ENCODE measurements at regions not wholly inside any gene's neighbourhood (a gene's known extent, or its start where the extent isn't known, plus 50 kb on each side); places are given as distances from the start of the nearest gene placed in this dataset.

DNA sequence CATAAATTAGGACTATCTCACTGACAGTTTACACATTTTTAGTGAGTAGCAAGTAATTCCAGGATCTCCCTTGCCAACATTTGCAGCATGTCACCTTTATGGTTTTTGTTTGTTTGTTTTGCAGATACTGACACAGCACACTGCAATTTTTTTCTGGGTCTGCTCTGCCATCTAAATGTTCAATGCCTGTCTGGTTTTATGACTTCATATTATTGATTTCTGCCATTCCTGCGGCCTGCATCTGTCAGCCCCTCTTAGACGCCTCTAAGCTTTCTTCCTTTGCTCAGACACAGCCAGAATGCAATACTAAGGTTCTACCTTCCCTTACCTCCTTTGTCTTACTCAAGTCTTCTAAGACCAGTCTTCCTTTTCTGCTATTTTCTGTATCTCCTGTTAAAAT lies 321.2 kb upstream of the AZI2 start:
- H3K27me3 Mint-ChIP-seq: peaks cover 14 to 26% of the 10 kb centered on the region in 2 donors
- no peak for DNase-seq
- no peak overlapping the region for H3K4me3 Mint-ChIP-seq
- ATAC-seq (replicated peaks): no peak
- no peak overlapping the region for H3K27ac Mint-ChIP-seq
- no peaks in the 10 kb centered on the region for H3K9me3 Mint-ChIP-seq
- peaks cover 4% of the 10 kb centered on the region for H3K36me3 Mint-ChIP-seq (ENCODE audit: insufficient read depth)
- peaks cover 3% of the 10 kb centered on the region in 2 donors for H3K4me1 Mint-ChIP-seq (ENCODE audit: low read depth in 2 of 2)

DNA sequence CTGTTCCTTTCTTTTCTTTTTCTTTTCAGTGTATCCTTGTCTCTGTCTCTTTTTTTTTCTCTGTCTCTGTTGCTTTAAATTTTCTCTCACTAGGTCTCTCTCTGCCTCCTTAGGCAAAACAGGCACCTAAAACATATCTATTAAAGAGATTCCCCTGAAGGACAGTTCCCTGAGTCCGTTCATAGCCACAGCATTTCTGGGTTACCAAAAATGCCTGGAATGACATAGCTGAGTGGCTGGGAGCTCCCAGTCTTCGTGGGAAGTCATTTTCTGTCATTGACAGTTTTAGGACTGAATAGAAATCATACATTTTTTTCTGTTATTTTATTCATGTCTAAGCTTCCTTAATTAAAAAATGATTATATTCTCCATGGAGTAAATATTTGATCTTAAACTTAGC lies 323.8 kb upstream of the AZI2 start:
- H3K4me3 Mint-ChIP-seq: no peak overlapping the region
- peaks cover 14 to 23% of the 10 kb centered on the region in 2 donors for H3K27me3 Mint-ChIP-seq
- ATAC-seq (replicated peaks) (no peak), DNase-seq (no peak)
- peaks cover 2 to 3% of the 10 kb centered on the region in 2 donors for H3K4me1 Mint-ChIP-seq (ENCODE audit: low read depth in 2 of 2)
- no peaks in the 10 kb centered on the region for H3K36me3 Mint-ChIP-seq (ENCODE audit: insufficient read depth)
- no peak overlapping the region for H3K27ac Mint-ChIP-seq
- peaks cover 4 to 8% of the 10 kb centered on the region in 2 donors for H3K9me3 Mint-ChIP-seq

DNA sequence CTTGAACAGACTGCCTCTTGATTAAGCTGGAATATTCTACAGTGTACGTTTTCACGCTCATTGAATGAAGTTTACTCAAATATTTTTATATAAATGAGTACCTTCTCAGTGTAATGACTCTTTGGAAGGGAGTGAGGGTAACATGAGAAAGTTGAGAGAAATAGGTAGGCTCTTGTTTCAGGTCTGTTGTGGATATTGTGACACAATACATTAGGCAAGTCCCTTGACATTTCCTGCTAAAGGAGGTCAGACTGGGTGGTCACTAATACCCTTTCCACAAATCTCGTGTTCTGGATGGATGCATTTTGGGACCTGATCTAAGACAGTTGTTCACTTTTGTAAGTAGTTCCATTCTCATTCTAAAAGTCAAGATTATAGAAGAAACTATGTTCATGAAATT lies 324.8 kb upstream of the AZI2 start:
- Mint-ChIP-seq H3K36me3 (ENCODE audit: insufficient read depth) (no peaks in the 10 kb centered on the region), H3K27ac (no peak overlapping the region), H3K4me1 (ENCODE audit: low read depth in 2 of 2) (no peaks in the 10 kb centered on the region), H3K27me3 (peaks cover 14 to 15% of the 10 kb centered on the region in 2 donors), H3K9me3 (peaks cover 4 to 8% of the 10 kb centered on the region in 2 donors), H3K4me3 (no peak overlapping the region)
- DNase-seq (no peak), ATAC-seq (replicated peaks) (no peak)

DNA sequence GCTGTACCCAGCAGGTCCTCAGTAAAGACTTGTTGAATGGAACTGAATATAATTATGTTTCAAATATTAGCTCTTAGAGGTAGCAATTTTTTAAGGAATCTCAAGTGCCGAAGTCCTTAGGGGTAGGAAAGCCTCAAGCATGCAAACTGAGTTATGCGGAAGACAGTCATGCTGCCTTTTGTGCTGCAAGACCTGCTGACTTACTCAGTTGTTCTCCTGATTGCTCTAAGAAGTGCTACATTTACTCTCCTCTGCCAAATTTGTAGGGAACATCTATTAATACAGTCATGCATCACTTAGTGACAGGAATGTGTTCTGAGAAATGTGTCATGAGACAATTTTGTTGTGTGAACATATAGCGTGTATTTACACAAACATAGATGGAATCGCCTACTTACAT lies 325.6 kb upstream of the AZI2 start:
- no peak overlapping the region for H3K27ac Mint-ChIP-seq
- no peaks in the 10 kb centered on the region for H3K36me3 Mint-ChIP-seq (ENCODE audit: insufficient read depth)
- H3K4me1 Mint-ChIP-seq (ENCODE audit: low read depth in 2 of 2): no peaks in the 10 kb centered on the region
- no peak overlapping the region for H3K4me3 Mint-ChIP-seq
- H3K27me3 Mint-ChIP-seq: peaks cover 14 to 15% of the 10 kb centered on the region in 2 donors
- no peak for DNase-seq
- H3K9me3 Mint-ChIP-seq: peaks cover 4 to 8% of the 10 kb centered on the region in 2 donors
- ATAC-seq (replicated peaks): no peak

DNA sequence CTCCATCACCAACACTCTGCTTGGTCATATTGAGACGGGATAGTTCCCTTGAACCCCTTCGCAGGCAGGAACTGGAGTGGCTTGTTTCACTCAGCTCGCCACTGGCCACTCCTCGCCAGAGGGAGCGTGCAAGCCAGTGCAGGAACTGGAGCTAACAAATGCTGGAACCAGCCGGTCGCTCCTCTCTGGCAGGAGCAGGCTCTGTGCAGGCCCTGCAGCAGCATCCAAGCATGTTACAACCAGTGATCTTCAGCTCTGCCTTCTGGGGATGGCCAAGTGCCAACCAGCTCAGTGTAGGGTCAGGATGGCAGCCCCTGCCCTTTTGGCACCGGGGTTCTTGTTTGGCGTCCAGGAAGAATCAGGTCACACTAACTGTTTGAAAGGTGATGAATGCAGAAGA lies 329.0 kb upstream of the AZI2 start:
- H3K4me3 Mint-ChIP-seq: no peak overlapping the region
- H3K27ac Mint-ChIP-seq: no peak overlapping the region
- DNase-seq: no peak
- H3K36me3 Mint-ChIP-seq (ENCODE audit: insufficient read depth): peaks cover 3% of the 10 kb centered on the region
- H3K4me1 Mint-ChIP-seq (ENCODE audit: low read depth in 2 of 2): no peaks in the 10 kb centered on the region
- H3K27me3 Mint-ChIP-seq: peaks cover 0 to 10% of the 10 kb centered on the region in 2 donors
- H3K9me3 Mint-ChIP-seq: peaks cover 4 to 8% of the 10 kb centered on the region in 2 donors
- no peak for ATAC-seq (replicated peaks)

DNA sequence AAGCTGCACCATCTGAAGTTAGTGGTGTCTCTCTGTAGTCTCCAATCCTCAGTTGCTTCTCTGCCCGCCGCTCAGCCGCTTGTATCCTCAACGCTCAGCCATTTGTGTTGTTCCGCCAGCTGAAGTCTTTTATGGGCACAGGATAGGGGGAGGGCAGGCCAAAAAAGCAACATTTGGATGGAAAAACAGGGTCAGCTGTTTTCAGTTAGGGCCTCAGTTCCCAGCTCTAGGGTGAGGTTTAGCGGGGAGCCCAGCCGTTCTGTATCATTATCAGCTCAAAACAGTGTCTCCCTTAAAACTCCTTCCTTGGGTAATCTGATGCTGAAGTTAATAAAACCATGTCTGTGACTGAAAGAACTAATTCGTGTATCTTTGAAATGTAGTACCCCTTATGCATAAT lies 329.5 kb upstream of the AZI2 start:
- DNase-seq (no peak), ATAC-seq (replicated peaks) (no peak)
- H3K9me3 Mint-ChIP-seq: peaks cover 4 to 8% of the 10 kb centered on the region in 2 donors
- no peak overlapping the region for H3K4me3 Mint-ChIP-seq
- peaks cover 0 to 11% of the 10 kb centered on the region in 2 donors for H3K27me3 Mint-ChIP-seq
- H3K4me1 Mint-ChIP-seq (ENCODE audit: low read depth in 2 of 2): no peaks in the 10 kb centered on the region
- peaks cover 3% of the 10 kb centered on the region for H3K36me3 Mint-ChIP-seq (ENCODE audit: insufficient read depth)
- H3K27ac Mint-ChIP-seq: no peak overlapping the region

DNA sequence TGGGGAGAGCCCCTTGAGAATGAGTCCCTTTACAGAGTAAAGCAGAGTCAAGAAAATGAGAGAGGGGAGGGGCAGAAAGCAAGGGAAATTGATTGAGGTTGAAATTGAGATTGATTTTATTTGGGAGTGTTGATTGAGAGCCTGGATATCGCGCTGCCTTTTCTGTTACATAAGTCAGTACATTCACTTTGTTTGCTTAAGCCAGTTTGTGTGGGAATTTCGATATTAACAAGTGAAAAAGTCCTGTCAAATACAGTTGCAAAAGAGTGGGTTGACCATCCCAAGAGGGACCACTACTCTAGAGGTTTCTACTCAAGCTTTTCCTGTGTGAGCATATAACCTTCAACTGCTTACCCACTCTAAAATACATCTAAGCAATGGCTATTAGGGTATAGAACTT lies 331.4 kb upstream of the AZI2 start:
- no peak for ATAC-seq (replicated peaks)
- no peak overlapping the region for H3K27ac Mint-ChIP-seq
- H3K4me1 Mint-ChIP-seq (ENCODE audit: low read depth in 2 of 2): no peaks in the 10 kb centered on the region
- no peak for DNase-seq
- peaks cover 10 to 17% of the 10 kb centered on the region in 2 donors for H3K27me3 Mint-ChIP-seq
- peaks cover 5 to 8% of the 10 kb centered on the region in 2 donors for H3K9me3 Mint-ChIP-seq
- no peak overlapping the region for H3K4me3 Mint-ChIP-seq
- H3K36me3 Mint-ChIP-seq (ENCODE audit: insufficient read depth): peaks cover 3% of the 10 kb centered on the region

DNA sequence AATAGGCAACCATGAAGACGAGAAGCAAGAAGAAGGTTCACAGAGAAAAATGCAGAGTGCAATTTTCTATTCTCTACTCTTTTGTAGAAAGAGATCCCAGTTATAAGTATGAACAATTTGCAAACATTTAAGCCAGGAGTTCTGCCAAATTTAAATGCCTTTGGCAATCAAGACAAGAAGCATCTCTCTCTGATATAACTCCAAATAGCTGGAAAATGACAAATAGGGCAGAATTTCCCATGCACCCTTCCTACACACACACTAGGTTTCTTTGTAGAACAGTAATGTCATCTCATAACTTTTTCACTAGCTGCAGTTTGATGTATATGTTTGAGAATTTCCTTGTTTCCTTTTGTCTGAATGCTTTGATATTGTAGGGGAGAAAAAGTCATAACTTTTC lies 333.5 kb upstream of the AZI2 start:
- ATAC-seq (replicated peaks) (no peak), DNase-seq (no peak)
- Mint-ChIP-seq H3K4me3 (no peak overlapping the region), H3K9me3 (peaks cover 0 to 2% of the 10 kb centered on the region in 2 donors), H3K36me3 (ENCODE audit: insufficient read depth) (peaks cover 3% of the 10 kb centered on the region), H3K27ac (no peak overlapping the region), H3K4me1 (ENCODE audit: low read depth in 2 of 2) (no peaks in the 10 kb centered on the region), H3K27me3 (peaks cover 14 to 17% of the 10 kb centered on the region in 2 donors)

DNA sequence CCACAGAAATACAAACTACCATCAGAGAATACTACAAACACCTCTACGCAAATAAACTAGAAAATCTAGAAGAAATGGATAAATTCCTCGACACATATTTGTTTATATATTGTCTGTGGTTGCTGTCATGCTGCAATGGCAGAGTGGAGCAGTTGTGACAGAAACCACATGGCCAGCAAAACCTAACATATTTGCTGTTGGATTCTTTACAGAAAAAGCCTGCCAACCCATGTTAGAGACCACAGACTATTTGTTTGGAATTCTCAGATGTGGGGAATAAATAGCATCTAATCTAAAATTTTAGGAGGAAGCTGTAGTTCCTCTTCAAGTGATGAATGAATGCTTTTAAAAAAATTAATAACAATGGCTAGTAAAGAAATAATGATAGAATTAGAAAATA lies 341.6 kb upstream of the AZI2 start:
- H3K4me3 Mint-ChIP-seq: no peak overlapping the region
- no peak for ATAC-seq (replicated peaks)
- H3K27ac Mint-ChIP-seq: no peak overlapping the region
- H3K4me1 Mint-ChIP-seq (ENCODE audit: low read depth in 2 of 2): no peaks in the 10 kb centered on the region
- H3K36me3 Mint-ChIP-seq (ENCODE audit: insufficient read depth): no peaks in the 10 kb centered on the region
- peaks cover 3 to 8% of the 10 kb centered on the region in 2 donors for H3K9me3 Mint-ChIP-seq
- no peak for DNase-seq
- peaks cover 0 to 8% of the 10 kb centered on the region in 2 donors for H3K27me3 Mint-ChIP-seq

DNA sequence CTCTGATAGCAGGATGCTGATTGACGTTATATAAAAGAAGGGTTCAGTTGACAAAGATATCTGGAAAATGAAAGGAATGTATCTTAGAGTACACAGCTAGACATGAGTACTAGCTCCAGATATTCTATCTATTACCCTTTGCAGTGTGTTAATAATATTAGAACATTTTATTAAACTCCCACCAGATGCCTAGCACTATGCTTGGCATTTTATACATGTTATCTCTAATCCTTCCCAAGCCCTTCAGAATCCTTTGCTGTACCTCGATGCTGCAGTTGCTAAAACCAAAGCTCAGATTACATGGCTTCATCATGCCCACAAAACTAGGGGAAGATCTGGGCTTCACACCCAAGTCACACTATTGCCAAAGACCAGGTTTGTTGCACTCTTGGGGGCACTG lies 350.1 kb upstream of the AZI2 start:
- H3K36me3 Mint-ChIP-seq (ENCODE audit: insufficient read depth): no peaks in the 10 kb centered on the region
- H3K4me3 Mint-ChIP-seq: no peak overlapping the region
- DNase-seq: no peak
- H3K4me1 Mint-ChIP-seq (ENCODE audit: low read depth in 2 of 2): no peaks in the 10 kb centered on the region
- H3K27me3 Mint-ChIP-seq: peaks cover 0 to 14% of the 10 kb centered on the region in 2 donors
- H3K27ac Mint-ChIP-seq: no peak overlapping the region
- no peak for ATAC-seq (replicated peaks)
- no peaks in the 10 kb centered on the region for H3K9me3 Mint-ChIP-seq

DNA sequence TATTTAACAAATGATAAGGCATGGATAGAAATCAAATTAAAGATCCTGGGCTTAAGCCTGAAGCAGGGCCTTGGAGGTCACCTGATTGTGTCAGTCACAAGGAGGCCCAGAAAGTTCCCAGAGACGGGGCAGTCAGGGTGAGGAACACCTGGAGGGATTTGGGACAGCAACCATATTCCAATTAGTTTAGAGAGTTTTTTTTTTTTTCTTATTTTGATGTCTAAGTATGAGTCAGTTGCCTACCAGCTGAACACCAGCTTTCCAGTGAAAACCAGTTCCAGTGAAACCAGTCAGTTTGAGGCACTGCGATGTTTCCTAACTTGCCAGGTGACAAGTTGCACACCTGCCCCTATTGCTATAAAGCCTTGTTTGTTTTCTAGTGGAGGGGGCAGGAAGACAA lies 350.7 kb upstream of the AZI2 start:
- H3K4me1 Mint-ChIP-seq (ENCODE audit: low read depth in 2 of 2): no peaks in the 10 kb centered on the region
- DNase-seq (no peak), ATAC-seq (replicated peaks) (no peak)
- peaks cover 0 to 14% of the 10 kb centered on the region in 2 donors for H3K27me3 Mint-ChIP-seq
- no peaks in the 10 kb centered on the region for H3K36me3 Mint-ChIP-seq (ENCODE audit: insufficient read depth)
- H3K27ac Mint-ChIP-seq: no peak overlapping the region
- no peaks in the 10 kb centered on the region for H3K9me3 Mint-ChIP-seq
- H3K4me3 Mint-ChIP-seq: no peak overlapping the region

DNA sequence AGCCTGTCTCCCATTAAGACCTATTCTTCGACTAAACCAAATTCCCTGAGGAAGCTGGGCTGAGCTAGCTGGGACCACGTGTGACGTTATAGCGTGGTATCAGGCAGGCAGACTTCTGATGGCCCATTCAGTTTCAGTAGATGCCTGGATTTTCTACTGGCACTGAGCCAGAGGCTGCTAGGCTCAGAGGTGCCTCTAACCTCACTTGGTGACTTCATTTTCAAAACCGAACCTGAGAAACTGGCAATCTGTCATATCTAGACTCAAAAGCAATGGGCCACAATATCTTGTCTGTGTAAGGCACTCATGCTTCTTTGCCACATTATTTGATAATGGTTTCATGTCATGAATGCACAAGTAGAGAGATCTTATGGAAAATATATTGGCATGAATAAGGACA lies 352.1 kb upstream of the AZI2 start:
- no peak overlapping the region for H3K27ac Mint-ChIP-seq
- H3K4me3 Mint-ChIP-seq: no peak overlapping the region
- no peaks in the 10 kb centered on the region for H3K4me1 Mint-ChIP-seq (ENCODE audit: low read depth in 2 of 2)
- H3K27me3 Mint-ChIP-seq: peaks cover 0 to 14% of the 10 kb centered on the region in 2 donors
- ATAC-seq (replicated peaks) (no peak), DNase-seq (no peak)
- H3K36me3 Mint-ChIP-seq (ENCODE audit: insufficient read depth): no peaks in the 10 kb centered on the region
- H3K9me3 Mint-ChIP-seq: no peaks in the 10 kb centered on the region

DNA sequence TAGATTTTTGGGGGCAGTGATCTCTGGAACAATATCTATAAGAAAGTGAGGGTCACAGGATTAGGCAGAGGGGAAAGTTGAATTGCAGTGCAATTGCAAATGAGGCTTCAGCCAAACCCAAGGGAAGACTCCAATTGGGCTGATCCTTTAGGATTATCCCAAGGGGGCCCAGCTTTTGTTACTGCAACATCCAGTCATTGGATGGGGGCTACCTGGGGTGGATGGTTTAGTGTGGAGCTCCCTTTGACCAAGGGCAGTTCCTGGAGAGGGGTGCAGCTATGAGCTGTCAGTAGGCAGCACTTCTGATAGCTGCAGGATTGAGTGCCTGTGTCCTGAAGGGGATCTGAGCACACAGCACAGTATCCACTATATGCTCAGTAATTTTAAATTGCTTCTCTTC lies 355.2 kb upstream of the AZI2 start:
- Mint-ChIP-seq H3K27ac (no peak overlapping the region), H3K27me3 (peaks cover 0 to 14% of the 10 kb centered on the region in 2 donors), H3K4me1 (ENCODE audit: low read depth in 2 of 2) (no peaks in the 10 kb centered on the region), H3K9me3 (peaks cover 2 to 3% of the 10 kb centered on the region in 2 donors), H3K36me3 (ENCODE audit: insufficient read depth) (no peaks in the 10 kb centered on the region), H3K4me3 (no peak overlapping the region)
- ATAC-seq (replicated peaks) (no peak), DNase-seq (no peak)

DNA sequence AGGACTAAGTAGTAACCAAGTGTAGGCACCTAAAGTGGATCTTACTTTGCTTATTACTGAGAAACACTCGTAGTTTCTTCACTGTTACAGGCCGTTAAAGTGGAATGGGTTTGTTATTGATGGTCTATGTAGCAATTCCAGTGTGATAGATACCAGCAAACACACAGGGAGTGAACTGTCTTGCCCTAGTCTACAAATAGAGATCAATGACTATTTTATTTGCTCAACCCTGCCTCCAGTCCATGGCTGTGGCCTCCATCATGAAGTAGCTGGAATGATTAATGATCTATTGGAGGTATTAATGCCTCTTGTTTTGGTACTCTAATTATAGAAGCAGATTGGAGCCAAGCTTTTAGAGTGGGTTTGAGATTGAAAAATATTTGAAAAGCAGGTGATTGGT lies 362.7 kb upstream of the AZI2 start:
- Mint-ChIP-seq H3K36me3 (ENCODE audit: insufficient read depth) (no peaks in the 10 kb centered on the region), H3K9me3 (peaks cover 7 to 13% of the 10 kb centered on the region in 2 donors), H3K4me1 (ENCODE audit: low read depth in 2 of 2) (no peaks in the 10 kb centered on the region), H3K27ac (no peak overlapping the region), H3K27me3 (no peaks in the 10 kb centered on the region), H3K4me3 (no peak overlapping the region)
- ATAC-seq (replicated peaks) (no peak), DNase-seq (no peak)

DNA sequence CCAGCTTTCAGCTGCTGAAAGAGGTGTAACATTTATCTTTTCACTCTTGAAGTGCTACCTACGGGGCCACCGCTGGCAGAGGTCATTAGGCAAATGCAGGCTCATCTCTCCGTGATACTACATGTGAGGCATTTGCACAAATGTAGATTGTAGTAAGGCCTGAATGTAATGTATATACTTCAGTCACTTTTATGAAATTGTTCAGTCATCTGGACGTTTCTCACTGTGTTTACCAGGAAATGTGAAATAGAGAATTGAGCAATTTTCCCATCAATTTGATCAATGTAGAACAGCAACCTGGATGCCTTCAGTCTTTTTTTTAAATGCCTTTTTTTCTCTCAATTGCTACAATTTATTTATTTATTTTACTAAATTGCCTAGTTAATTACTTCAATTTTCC lies 368.3 kb upstream of the AZI2 start:
- H3K4me3 Mint-ChIP-seq: no peak overlapping the region
- no peak for DNase-seq
- H3K4me1 Mint-ChIP-seq (ENCODE audit: low read depth in 2 of 2): no peaks in the 10 kb centered on the region
- ATAC-seq (replicated peaks): no peak
- H3K9me3 Mint-ChIP-seq: peaks cover 0 to 7% of the 10 kb centered on the region in 2 donors
- H3K36me3 Mint-ChIP-seq (ENCODE audit: insufficient read depth): no peaks in the 10 kb centered on the region
- no peak overlapping the region for H3K27ac Mint-ChIP-seq
- no peaks in the 10 kb centered on the region for H3K27me3 Mint-ChIP-seq

Data from effector memory CD8-positive, alpha-beta T cell (primary cell).